KMS-11 (cell line): ENCODE measurements at regions not wholly inside any gene's neighbourhood (a gene's known extent, or its start where the extent isn't known, plus 50 kb on each side); places are given as distances from the start of the nearest gene placed in this dataset.

ENCODE experiments used
- H2AFZ ChIP-seq: fragments of 200-600 bp; sonication (generic); 2 replicates; pipeline ENCODE4 v1.6.1; 2016; ENCODE audit warnings: antibody characterized with exemption, mixed run types, low read depth
- H3K27ac ChIP-seq: fragments of 200-600 bp; sonication (generic); 2 replicates; pipeline ENCODE4 v1.6.1; 2016; ENCODE audit warnings: mild to moderate bottlenecking, mixed run types
- H3K27me3 ChIP-seq: fragments of 200-600 bp; sonication (generic); 2 replicates; pipeline ENCODE4 v1.6.1; 2017; ENCODE audit warnings: mild to moderate bottlenecking, low read depth, mixed run types, moderate library complexity; ENCODE audit not compliant: insufficient read depth
- H3K36me3 ChIP-seq: fragments of 200-600 bp; sonication (generic); 2 replicates; pipeline ENCODE4 v1.6.1; 2017; ENCODE audit warnings: mild to moderate bottlenecking, mixed run types; ENCODE audit not compliant: insufficient read depth
- H3K4me1 ChIP-seq: fragments of 200-600 bp; sonication (generic); 2 replicates; pipeline ENCODE4 v1.6.1; 2016; ENCODE audit warnings: mild to moderate bottlenecking, low read depth, mixed run types; ENCODE audit not compliant: poor library complexity, severe bottlenecking
- H3K4me2 ChIP-seq: fragments of 200-600 bp; sonication (generic); 2 replicates; pipeline ENCODE4 v1.7.0; 2016; ENCODE audit warnings: mild to moderate bottlenecking, mixed run types
- H3K4me3 ChIP-seq: fragments of 200-600 bp; sonication (generic); IDR thresholded peaks from 2 replicates; pipeline ENCODE4 v1.6.1; 2017; ENCODE audit warnings: low read depth, low read length, mixed read lengths; ENCODE audit not compliant: insufficient read depth
- H3K79me2 ChIP-seq: fragments of 200-600 bp; sonication (generic); 2 replicates; pipeline ENCODE4 v1.6.1; 2016; ENCODE audit warnings: low read depth, mixed run types; ENCODE audit not compliant: insufficient read depth
- H3K9ac ChIP-seq: fragments of 200-600 bp; sonication (generic); 2 replicates; pipeline ENCODE4 v1.6.1; 2016; ENCODE audit warnings: mild to moderate bottlenecking, mixed run types
- H4K20me1 ChIP-seq: fragments of 200-600 bp; sonication (generic); 2 replicates; pipeline ENCODE4 v1.6.1; 2016; ENCODE audit warnings: mild to moderate bottlenecking, mixed run types; ENCODE audit not compliant: insufficient read depth
- TF ChIP-seq, protein P1 (sequence below): fragments of 200-600 bp; sonication (generic); conservative IDR thresholded peaks from 2 replicates; pipeline ENCODE4 v1.6.1; 2017; ENCODE audit warnings: low read depth, mild to moderate bottlenecking, antibody characterized with exemption, low read length, moderate library complexity, mixed read lengths

DNA sequence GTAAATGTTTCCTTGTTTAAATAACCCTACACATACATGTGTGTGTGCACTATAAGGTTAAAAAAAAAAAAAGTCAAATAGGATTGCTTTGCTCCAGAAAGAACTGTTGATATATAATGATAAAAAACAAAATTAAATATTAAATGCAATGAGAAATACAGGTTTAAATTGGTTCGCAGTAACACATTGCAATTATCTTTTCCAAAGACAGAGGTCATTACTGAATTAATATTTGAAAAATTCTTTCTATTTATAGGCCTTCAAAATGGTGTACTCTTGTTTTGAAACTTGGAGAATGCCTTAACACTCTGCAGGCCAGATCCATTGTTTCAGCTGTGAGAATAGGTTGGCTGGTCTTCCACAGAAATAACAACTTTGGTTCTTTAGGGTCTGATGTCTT lies 319.0 kb upstream of the NUDT12 start:
- TF ChIP-seq, protein P1, sequence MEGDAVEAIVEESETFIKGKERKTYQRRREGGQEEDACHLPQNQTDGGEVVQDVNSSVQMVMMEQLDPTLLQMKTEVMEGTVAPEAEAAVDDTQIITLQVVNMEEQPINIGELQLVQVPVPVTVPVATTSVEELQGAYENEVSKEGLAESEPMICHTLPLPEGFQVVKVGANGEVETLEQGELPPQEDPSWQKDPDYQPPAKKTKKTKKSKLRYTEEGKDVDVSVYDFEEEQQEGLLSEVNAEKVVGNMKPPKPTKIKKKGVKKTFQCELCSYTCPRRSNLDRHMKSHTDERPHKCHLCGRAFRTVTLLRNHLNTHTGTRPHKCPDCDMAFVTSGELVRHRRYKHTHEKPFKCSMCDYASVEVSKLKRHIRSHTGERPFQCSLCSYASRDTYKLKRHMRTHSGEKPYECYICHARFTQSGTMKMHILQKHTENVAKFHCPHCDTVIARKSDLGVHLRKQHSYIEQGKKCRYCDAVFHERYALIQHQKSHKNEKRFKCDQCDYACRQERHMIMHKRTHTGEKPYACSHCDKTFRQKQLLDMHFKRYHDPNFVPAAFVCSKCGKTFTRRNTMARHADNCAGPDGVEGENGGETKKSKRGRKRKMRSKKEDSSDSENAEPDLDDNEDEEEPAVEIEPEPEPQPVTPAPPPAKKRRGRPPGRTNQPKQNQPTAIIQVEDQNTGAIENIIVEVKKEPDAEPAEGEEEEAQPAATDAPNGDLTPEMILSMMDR: no peak
- Histone ChIP-seq H3K79me2 (no peaks in the 10 kb centered on the region), H3K9ac (no peak overlapping the region), H3K27ac (no peak overlapping the region), H3K27me3 (no peaks in the 10 kb centered on the region), H3K4me2 (no peak overlapping the region), H3K4me1 (no peaks in the 10 kb centered on the region), H4K20me1 (no peaks in the 10 kb centered on the region), H3K36me3 (no peaks in the 10 kb centered on the region), H2AFZ (no peak overlapping the region), H3K4me3 (no peak overlapping the region)

DNA sequence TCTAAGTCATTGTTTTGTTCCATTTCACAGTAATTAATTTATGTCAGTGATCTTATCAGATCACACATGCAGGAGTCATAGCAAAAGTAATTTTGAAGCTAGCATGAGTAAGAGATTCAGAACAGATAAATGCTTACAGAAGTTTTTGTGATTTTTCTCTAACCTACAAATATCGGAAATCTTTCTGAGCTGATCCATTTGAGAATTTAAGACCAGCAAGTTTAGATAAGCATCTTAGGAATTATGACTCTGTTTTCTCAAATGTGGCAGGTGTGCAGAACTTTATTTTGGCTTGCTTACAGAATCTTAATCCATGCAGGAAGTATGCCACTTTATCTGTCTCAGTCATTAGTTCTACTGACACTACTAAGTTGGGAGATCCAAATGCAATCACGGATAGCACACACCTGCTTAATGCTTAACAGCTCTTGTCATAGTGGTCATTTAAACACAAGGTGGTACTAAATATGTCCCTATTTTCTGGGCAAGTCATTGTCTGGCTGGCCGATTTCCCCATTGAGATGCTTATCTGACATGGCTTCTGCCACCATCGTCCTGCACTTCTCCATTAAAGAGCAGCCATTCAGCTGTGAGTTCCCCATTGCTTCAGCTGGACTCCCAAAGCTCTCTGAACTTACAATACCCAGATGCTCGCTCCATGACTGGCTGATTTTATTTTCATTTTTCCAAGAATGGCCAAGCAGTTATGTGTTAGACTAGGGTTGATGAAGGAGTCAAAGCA lies 305.4 kb upstream of the NUDT12 start:
- TF ChIP-seq, protein P1: no peak
- Histone ChIP-seq H3K27me3 (no peaks in the 10 kb centered on the region), H3K36me3 (no peaks in the 10 kb centered on the region), H3K79me2 (no peaks in the 10 kb centered on the region), H3K4me2 (no peak overlapping the region), H3K4me3 (no peak overlapping the region), H3K27ac (no peak overlapping the region), H4K20me1 (no peaks in the 10 kb centered on the region), H3K9ac (no peak overlapping the region), H3K4me1 (no peaks in the 10 kb centered on the region), H2AFZ (no peak overlapping the region)

DNA sequence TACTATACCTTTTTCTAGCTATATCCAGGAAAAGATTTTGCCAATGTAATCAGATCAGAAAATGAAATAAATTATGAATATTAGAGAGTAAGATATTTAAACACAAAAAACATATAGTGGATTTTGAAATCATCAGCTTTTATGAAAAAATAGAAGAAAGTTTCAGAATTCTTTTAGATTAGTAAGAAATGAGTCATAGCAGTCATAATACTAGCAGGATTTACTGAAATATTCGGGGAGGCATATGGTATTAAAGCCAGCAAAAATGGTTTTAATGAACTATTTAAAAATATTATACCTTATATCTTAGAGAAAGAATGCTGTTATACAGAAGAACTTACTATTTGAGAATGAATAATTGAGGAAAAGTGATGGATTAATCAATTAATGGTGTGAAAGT lies 303.6 kb upstream of the NUDT12 start:
- H4K20me1 ChIP-seq: no peaks in the 10 kb centered on the region
- no peak overlapping the region for H2AFZ ChIP-seq
- no peaks in the 10 kb centered on the region for H3K36me3 ChIP-seq
- no peak overlapping the region for H3K4me2 ChIP-seq
- no peak overlapping the region for H3K4me3 ChIP-seq
- H3K27ac ChIP-seq: no peak overlapping the region
- TF ChIP-seq, protein P1: no peak
- no peaks in the 10 kb centered on the region for H3K27me3 ChIP-seq
- no peaks in the 10 kb centered on the region for H3K4me1 ChIP-seq
- H3K9ac ChIP-seq: no peak overlapping the region
- H3K79me2 ChIP-seq: no peaks in the 10 kb centered on the region

DNA sequence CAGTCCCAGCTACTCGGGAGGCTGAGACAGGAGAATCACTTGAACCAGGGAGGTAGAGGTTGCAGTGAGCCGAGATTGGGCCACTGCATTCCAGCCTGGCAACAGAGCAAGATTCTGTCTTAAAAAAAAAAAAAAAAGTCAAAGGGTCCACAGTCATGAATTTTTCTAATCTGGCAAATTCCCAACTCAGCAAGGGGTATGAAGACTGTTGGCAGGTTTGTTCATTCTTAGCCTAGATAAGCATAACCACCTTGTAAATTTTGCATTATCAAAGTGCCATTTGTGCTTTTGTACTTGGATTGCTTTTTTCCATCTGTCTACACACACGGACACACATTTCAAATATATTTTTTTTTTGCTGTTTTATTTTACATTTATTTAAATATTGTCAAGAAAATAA lies 299.8 kb upstream of the NUDT12 start:
- H3K4me1 ChIP-seq: no peaks in the 10 kb centered on the region
- no peaks in the 10 kb centered on the region for H3K36me3 ChIP-seq
- no peak overlapping the region for H3K4me3 ChIP-seq
- no peak overlapping the region for H2AFZ ChIP-seq
- H3K27me3 ChIP-seq: no peaks in the 10 kb centered on the region
- TF ChIP-seq, protein P1: no peak
- no peaks in the 10 kb centered on the region for H4K20me1 ChIP-seq
- H3K79me2 ChIP-seq: no peaks in the 10 kb centered on the region
- no peak overlapping the region for H3K9ac ChIP-seq
- H3K27ac ChIP-seq: no peak overlapping the region
- H3K4me2 ChIP-seq: no peak overlapping the region
